Testis (tissue), 2 donors: ENCODE measurements at regions not wholly inside any gene's neighbourhood (a gene's known extent, or its start where the extent isn't known, plus 50 kb on each side); places are given as distances from the start of the nearest gene placed in this dataset.
"Not testable (repeated sequence)": the region's sequence is repeated elsewhere in the genome, so short reads cannot be mapped to it uniquely, and the experiment has no call there.

Experiments
- DNase-seq: peaks from one replicate; pipeline ENCODE4 v3.0.0-alpha.2; 2019
- H3K27ac ChIP-seq, 2 donors: fragments of 200-600 bp; sonication (generic); one replicate each; pipeline ENCODE4 v1.5.1; 2019
- H3K27me3 ChIP-seq: fragments of 200-600 bp; sonication (generic); one replicate; pipeline ENCODE4 v1.5.1; 2019
- H3K36me3 ChIP-seq: fragments of 200-600 bp; sonication (generic); one replicate; pipeline ENCODE4 v1.5.1; 2017; ENCODE audit warnings: low read depth; ENCODE audit errors: missing control alignments
- H3K4me1 ChIP-seq: fragments of 200-600 bp; sonication (generic); one replicate; pipeline ENCODE4 v1.5.1; 2019
- H3K4me3 ChIP-seq, 2 donors: fragments of 200-600 bp; sonication (generic); one replicate each; pipeline ENCODE4 v1.5.1; 2017 to 2019
- H3K9me3 ChIP-seq: fragments of 200-600 bp; sonication (generic); one replicate; pipeline ENCODE4 v1.5.1; 2017
- POLR2A ChIP-seq: fragments of 450-650 bp; IDR thresholded peaks from one replicate; pipeline ENCODE4 v1.6.1; 2017; ENCODE audit warnings: antibody characterized with exemption, mild to moderate bottlenecking, moderate library complexity
- WGBS, 2 donors: methylation state at CpG; one replicate each; pipeline ENCODE4 v1.1.5; 2018; 5-methylcytosine and 5-hydroxymethylcytosine counted together
- intact Hi-C: fragments of 100-400 bp; cut with DNase I; formaldehyde crosslinking; loops from one replicate; pipeline ENCODE4 v1.15.1; 2023; ENCODE audit warnings: low total_unique reads
- TF ChIP-seq, protein P1 (sequence below), 3 experiments: fragments of 450-650 bp in 2 of 3; fragments of 200-600 bp in 1 of 3; sonication (generic) in 1 of 3; IDR thresholded peaks; one replicate each; pipeline ENCODE4 v1.5.1; 2016 to 2019; ENCODE audit warnings: antibody characterized with exemption in 3 of 3, mild to moderate bottlenecking in 2 of 3, moderate library complexity in 1 of 3

DNA sequence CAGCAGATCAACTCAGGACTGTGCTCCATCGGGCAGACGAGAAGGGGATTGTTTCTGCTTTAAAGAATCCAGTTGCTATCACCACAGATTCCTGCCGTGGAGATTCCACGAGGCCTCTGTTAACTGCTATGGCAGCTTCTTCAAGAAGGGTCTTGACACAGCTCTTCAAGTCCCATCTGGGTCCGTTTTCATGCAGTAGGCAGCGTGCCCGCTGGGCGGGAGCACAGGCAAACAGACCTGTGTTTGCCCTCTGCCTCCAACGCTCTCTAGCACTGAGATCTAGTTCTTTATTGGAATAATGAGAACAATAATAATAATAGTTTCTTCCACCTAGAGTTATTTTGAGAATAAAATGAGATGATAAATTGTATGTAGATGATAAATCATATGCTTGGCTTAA lies 127.2 kb upstream of the SP8 start:
- H3K9me3 ChIP-seq, result no peaks in the 10 kb centered on the region
- WGBS, 2 donors, result 71 to 80% methylated on average over 9 of the region's 9 CpGs
- no peaks in the 10 kb centered on the region for H3K4me1 ChIP-seq
- no peaks in the 10 kb centered on the region for H3K36me3 ChIP-seq
- intact Hi-C loops, result no loop called here
- no peak overlapping the region for H3K4me3 ChIP-seq
- H3K27ac ChIP-seq, result no peak overlapping the region
- no peaks in the 10 kb centered on the region for H3K27me3 ChIP-seq
- DNase-seq, result no peak
- TF ChIP-seq, protein P1, sequence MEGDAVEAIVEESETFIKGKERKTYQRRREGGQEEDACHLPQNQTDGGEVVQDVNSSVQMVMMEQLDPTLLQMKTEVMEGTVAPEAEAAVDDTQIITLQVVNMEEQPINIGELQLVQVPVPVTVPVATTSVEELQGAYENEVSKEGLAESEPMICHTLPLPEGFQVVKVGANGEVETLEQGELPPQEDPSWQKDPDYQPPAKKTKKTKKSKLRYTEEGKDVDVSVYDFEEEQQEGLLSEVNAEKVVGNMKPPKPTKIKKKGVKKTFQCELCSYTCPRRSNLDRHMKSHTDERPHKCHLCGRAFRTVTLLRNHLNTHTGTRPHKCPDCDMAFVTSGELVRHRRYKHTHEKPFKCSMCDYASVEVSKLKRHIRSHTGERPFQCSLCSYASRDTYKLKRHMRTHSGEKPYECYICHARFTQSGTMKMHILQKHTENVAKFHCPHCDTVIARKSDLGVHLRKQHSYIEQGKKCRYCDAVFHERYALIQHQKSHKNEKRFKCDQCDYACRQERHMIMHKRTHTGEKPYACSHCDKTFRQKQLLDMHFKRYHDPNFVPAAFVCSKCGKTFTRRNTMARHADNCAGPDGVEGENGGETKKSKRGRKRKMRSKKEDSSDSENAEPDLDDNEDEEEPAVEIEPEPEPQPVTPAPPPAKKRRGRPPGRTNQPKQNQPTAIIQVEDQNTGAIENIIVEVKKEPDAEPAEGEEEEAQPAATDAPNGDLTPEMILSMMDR (IDR thresholded peaks at IDR 0.05), result no peak
- TF ChIP-seq POLR2A, result no peak

- WGBS, 2 donors, result 42 to 63% methylated on average over 1 of the region's 1 CpG
- DNase-seq, result no peak
- Histone ChIP-seq H3K4me3 (no peak overlapping the region), H3K4me1 (no peaks in the 10 kb centered on the region), H3K27ac (no peak overlapping the region), H3K27me3 (no peaks in the 10 kb centered on the region), H3K9me3 (no peaks in the 10 kb centered on the region), H3K36me3 (no peaks in the 10 kb centered on the region)
- TF ChIP-seq, protein P1 (IDR thresholded peaks at IDR 0.05), result no peak
- TF ChIP-seq POLR2A, result no peak
- intact Hi-C loops, result no loop called here
Observed at GRCh38 chr7:20916311-20916710, 129.6 kb upstream of the SP8 start.

DNA sequence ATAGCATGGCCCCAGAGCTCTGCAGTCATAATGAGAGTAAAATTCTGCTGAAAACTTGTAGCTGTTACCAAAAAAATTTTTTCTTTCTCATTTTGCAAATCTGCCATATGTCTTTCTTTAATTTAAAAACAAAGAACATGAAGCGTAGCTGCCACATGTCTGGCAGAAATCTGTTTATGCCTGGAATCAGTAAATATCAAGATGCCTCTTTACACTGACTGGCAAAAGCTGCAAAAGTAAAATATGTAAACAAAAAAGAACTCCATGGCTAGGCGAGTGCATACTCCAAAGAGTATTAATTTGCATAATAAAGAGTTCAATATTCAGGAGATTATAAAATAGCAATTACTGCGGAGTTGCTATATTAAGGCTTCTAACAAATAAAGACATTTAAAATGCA lies 130.9 kb upstream of the SP8 start:
- no peaks in the 10 kb centered on the region for H3K4me1 ChIP-seq
- H3K9me3 ChIP-seq, result no peaks in the 10 kb centered on the region
- no peak overlapping the region for H3K4me3 ChIP-seq
- TF ChIP-seq POLR2A, result no peak
- TF ChIP-seq, protein P1 (IDR thresholded peaks at IDR 0.05), result no peak
- WGBS, 2 donors, result 69 to 86% methylated on average over 3 of the region's 3 CpGs
- no peaks in the 10 kb centered on the region for H3K36me3 ChIP-seq
- intact Hi-C loops, result no loop called here
- DNase-seq, result no peak
- no peak overlapping the region for H3K27ac ChIP-seq
- no peaks in the 10 kb centered on the region for H3K27me3 ChIP-seq

GRCh38 chr7:20918156-20918555 lies 131.5 kb upstream of the SP8 start:
- no peak for DNase-seq
- intact Hi-C loops, result no loop called here
- no peaks in the 10 kb centered on the region for H3K4me1 ChIP-seq
- H3K27ac ChIP-seq, result no peak overlapping the region
- H3K36me3 ChIP-seq, result no peaks in the 10 kb centered on the region
- TF ChIP-seq POLR2A, result no peak
- TF ChIP-seq, protein P1 (IDR thresholded peaks at IDR 0.05), result no peak
- no peaks in the 10 kb centered on the region for H3K9me3 ChIP-seq
- no peaks in the 10 kb centered on the region for H3K27me3 ChIP-seq
- 93 to 96% methylated on average over 4 of the region's 4 CpGs for WGBS, 2 donors
- no peak overlapping the region for H3K4me3 ChIP-seq

DNA sequence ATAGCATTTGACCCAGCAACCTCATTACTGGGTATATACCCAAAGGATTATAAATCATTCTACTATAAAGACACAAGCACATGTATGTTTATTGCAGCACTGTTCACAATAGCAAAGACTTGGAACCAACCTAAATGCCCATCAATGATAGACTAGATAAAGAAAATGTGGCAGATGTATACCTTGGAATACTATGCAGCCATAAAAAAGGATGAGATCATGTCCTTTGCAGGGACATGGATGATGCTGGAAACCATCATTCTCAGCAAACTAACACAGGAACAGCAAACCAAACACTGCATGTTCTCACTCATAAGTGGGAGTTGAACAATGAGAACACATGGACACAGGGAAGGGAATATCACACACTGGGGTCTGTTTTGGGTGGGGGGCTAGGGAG lies 140.5 kb upstream of the SP8 start:
- H3K36me3 ChIP-seq, H3K4me1 ChIP-seq, H3K9me3 ChIP-seq, H3K27ac ChIP-seq, intact Hi-C loops, DNase-seq, H3K27me3 ChIP-seq, H3K4me3 ChIP-seq: not testable (repeated sequence)
